Fibroblast of peridontal ligament (primary cell): ENCODE measurements at regions not wholly inside any gene's neighbourhood (a gene's known extent, or its start where the extent isn't known, plus 50 kb on each side); places are given as distances from the start of the nearest gene placed in this dataset.

Experiments used
- DNase-seq: peaks from one replicate; pipeline ENCODE4 v3.0.0-alpha.2; 2010; ENCODE audit errors: extremely low read depth

DNA sequence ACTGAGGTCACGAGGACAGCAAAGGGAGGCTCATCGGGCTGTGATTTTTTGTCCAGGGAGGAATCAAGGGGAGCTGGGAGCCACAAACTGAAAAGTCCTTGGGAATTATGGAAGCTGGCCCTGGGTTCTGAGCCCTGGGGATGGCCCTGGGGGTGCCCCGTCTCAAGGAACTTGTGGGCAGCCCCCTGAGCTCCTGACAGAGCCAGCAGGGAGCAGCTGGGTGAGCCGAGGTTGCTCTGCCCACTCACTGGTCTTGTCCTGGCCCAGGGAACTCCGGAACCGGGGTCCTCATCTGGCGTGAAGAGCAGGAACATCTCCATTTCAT, 61.3 kb upstream of the HDAC4 start:
- no peak for DNase-seq

- no peak for DNase-seq
Observed at GRCh38 chr2:239461291-239462190, 60.7 kb upstream of the HDAC4 start.

DNA sequence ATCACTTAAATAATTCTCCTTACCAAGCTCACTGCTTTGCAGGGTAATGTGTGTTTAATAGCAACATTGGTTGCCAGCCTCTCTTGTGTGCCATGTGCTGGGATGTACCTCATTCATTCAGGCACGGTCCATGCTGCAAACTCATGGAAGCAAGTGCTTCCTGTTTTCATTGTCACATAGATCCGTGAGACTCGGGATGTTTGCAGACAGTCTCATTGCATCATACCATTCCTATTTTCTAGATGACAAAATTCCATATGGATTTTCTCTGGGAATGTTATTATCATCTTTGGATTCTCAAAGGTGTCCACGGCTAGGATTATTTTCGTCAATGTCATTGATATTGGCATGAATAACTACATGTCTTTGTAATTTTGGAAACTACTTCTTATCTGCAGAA, 60.0 kb upstream of the HDAC4 start:
- DNase-seq, result no peak

DNA sequence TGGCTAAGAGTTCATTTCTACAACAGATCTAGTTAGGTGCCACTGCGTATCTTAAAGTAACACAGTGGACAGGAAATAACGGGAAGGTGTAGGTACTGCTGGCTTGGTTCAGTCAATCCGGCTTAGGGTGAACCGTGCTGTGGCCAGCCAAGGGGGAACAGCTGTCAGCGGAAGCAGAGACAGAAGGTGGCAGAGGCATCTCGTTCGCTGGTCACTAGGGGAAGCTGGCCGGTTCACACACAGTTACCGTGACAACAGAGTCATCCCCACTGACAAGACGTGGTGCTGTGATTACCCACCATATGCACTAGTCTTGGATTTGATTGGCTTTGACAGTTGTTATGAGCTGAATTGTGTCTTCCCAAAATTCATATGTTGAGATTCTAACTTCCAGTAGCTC, 58.8 kb upstream of the HDAC4 start:
- DNase-seq, result no peak

GRCh38 chr2:239459056-239459455, 58.2 kb upstream of the HDAC4 start:
- no peak for DNase-seq

- no peak for DNase-seq
Observed at GRCh38 chr2:239457586-239458445, 57.0 kb upstream of the HDAC4 start.

DNA sequence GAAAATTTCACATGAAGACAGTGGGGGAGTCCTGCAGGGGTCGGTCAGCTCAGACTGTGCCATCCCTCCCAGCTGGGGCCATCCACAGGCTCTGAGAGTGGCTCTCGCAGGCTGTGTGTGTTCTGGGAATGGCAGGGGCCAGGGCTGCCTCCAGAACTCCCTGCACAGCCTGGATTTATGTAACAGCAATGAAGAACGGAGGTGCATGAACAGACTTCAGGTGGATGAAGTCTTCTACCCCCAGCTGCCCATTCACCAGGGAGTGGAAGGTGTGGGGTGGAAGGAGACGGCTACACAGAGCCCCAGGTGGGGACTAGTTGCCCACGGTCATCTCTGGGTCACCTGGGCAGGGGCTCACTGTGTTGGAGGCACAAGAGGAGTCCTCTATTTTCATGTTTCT, 56.1 kb upstream of the HDAC4 start:
- no peak for DNase-seq

DNA sequence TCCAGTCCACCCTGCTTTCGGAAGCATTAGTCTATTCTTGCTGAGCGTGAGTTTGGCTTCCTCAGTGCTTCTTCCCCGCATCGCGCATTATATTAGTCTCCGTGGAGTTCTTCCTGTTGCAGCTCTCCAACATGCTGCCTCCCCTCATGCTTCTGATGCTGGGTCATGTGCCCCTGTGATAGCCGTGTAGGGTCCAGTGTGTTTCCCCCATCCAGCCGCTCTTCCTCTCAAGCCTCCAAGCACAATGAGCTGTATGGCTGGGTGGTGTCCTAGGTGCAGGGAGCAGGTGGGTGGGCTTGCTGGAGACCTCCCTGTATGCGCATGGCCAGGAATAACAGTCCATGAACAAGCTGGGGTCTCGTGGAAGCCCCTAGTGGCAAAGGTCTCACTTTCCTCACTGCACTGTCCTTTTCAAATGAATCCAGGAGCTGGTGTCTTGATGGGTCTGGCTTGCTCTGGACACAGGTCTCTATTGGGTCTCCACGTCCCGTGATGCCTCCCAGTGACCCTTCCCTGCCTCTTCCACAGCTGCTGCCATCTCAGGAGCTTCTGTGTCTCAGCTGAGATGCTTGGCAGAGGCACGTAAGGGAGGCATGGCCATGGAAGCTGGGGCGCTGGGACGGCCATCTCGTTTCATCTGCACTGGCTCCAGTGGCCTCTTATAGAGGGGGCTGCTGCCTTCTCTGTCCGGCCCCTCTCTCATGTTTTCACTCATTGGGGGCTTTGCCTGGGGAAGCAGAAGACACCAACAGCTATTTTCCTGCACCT, 54.8 kb upstream of the HDAC4 start:
- no peak for DNase-seq

DNA sequence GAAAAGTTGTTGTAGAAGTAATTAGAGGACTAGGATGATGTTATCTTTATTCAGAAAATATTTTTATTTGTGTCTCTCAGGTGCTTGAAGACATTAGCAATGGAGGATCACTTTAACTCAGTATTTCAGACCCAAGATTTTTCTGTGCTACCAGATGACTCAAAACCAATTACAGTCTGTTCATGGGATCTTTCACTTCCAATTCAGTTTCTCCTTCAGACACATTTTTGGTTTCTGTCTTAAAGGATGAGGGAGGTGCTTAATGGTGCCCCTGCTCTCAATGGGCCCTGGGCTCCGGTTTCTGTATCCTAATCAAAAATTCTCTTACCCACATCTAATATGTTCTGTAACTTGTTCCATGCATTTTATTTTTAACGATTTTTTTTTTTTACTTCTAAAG, 53.7 kb upstream of the HDAC4 start:
- no peak for DNase-seq
